H9 (cell line): ENCODE measurements at regions not wholly inside any gene's neighbourhood (a gene's known extent, or its start where the extent isn't known, plus 50 kb on each side); places are given as distances from the start of the nearest gene placed in this dataset.

ENCODE experiments used
- DNase-seq: peaks from one replicate; pipeline ENCODE4 v3.0.0-alpha.2; 2017
- H2AFZ ChIP-seq: one replicate; pipeline ENCODE4 v1.6.1; 2013; ENCODE audit warnings: mild to moderate bottlenecking, low read length, control low read depth, moderate library complexity
- H2AK5ac ChIP-seq: 2 replicates; pipeline ENCODE4 v1.6.1; 2013; ENCODE audit warnings: low read length, control low read depth, mixed read lengths; ENCODE audit not compliant: insufficient read length
- H2BK120ac ChIP-seq: one replicate; pipeline ENCODE4 v1.6.1; 2013; ENCODE audit warnings: low read depth, mild to moderate bottlenecking, low read length, control low read depth, inconsistent platforms; ENCODE audit not compliant: poor library complexity, severe bottlenecking
- H2BK12ac ChIP-seq: 2 replicates; pipeline ENCODE4 v1.6.1; 2013; ENCODE audit warnings: low read length, control low read depth, mixed read lengths, low read depth; ENCODE audit not compliant: insufficient read length
- H2BK15ac ChIP-seq: 2 replicates; pipeline ENCODE4 v1.6.1; 2013; ENCODE audit warnings: low read depth, low read length, control low read depth
- H2BK20ac ChIP-seq: one replicate; pipeline ENCODE4 v1.6.1; 2013; ENCODE audit warnings: low read depth, mild to moderate bottlenecking, low read length, control low read depth, inconsistent platforms; ENCODE audit not compliant: poor library complexity, severe bottlenecking
- H2BK5ac ChIP-seq: 2 replicates; pipeline ENCODE4 v1.6.1; 2013; ENCODE audit warnings: low read length, control low read depth, mixed read lengths; ENCODE audit not compliant: insufficient read length
- H3K14ac ChIP-seq: 2 replicates; pipeline ENCODE4 v1.6.1; 2013; ENCODE audit warnings: low read length, control low read depth; ENCODE audit not compliant: insufficient read depth
- H3K18ac ChIP-seq: 2 replicates; pipeline ENCODE4 v1.6.1; 2013; ENCODE audit warnings: low read depth, mild to moderate bottlenecking, mixed read lengths, low read length, control low read depth; ENCODE audit not compliant: insufficient read length
- H3K23ac ChIP-seq: 2 replicates; pipeline ENCODE4 v1.6.1; 2013; ENCODE audit warnings: low read length, control low read depth, mixed read lengths, low read depth; ENCODE audit not compliant: insufficient read length
- H3K23me2 ChIP-seq: 2 replicates; pipeline ENCODE4 v1.6.1; 2013; ENCODE audit warnings: low read depth, mild to moderate bottlenecking, mixed read lengths, low read length, control low read depth; ENCODE audit not compliant: insufficient read length, poor library complexity, severe bottlenecking
- H3K27ac ChIP-seq: 2 replicates; pipeline ENCODE4 v1.5.1; 2013; ENCODE audit warnings: low read length, control low read depth, mixed read lengths, low read depth; ENCODE audit not compliant: insufficient read length
- H3K27me3 ChIP-seq: 2 replicates; pipeline ENCODE4 v1.6.1; 2013; ENCODE audit warnings: low read length, control low read depth, inconsistent platforms; ENCODE audit not compliant: insufficient read depth
- H3K4ac ChIP-seq: 2 replicates; pipeline ENCODE4 v1.6.1; 2013; ENCODE audit warnings: low read depth, mild to moderate bottlenecking, control low read depth, inconsistent platforms, low read length, moderate library complexity
- H3K4me1 ChIP-seq: 2 replicates; pipeline ENCODE4 v1.6.1; 2013; ENCODE audit warnings: low read length, control low read depth, inconsistent platforms; ENCODE audit not compliant: insufficient read depth
- H3K4me2 ChIP-seq: 2 replicates; pipeline ENCODE4 v1.6.1; 2013; ENCODE audit warnings: low read length, control low read depth, mixed read lengths; ENCODE audit not compliant: insufficient read length, insufficient read depth
- H3K56ac ChIP-seq: 2 replicates; pipeline ENCODE4 v1.6.1; 2013; ENCODE audit warnings: low read depth, mild to moderate bottlenecking, mixed read lengths, low read length, control low read depth; ENCODE audit not compliant: insufficient read length
- H3K79me1 ChIP-seq: 2 replicates; pipeline ENCODE4 v1.6.1; 2013; ENCODE audit warnings: low read depth, mild to moderate bottlenecking, moderate library complexity, low read length, control low read depth, inconsistent platforms; ENCODE audit not compliant: insufficient read depth, poor library complexity, severe bottlenecking
- H3K79me2 ChIP-seq: 2 replicates; pipeline ENCODE4 v1.6.1; 2013; ENCODE audit warnings: low read length, control low read depth, inconsistent platforms; ENCODE audit not compliant: insufficient read depth
- H3K9ac ChIP-seq: 2 replicates; pipeline ENCODE4 v1.6.1; 2013; ENCODE audit warnings: low read length, control low read depth, mixed read lengths; ENCODE audit not compliant: insufficient read length; ENCODE audit errors: extremely low read depth
- H3K9me3 ChIP-seq: one replicate; pipeline ENCODE4 v1.6.1; 2013; ENCODE audit warnings: low read depth, low read length, inconsistent platforms; ENCODE audit not compliant: control insufficient read depth
- H3T11ph ChIP-seq: one replicate; pipeline ENCODE4 v1.6.1; 2013; ENCODE audit warnings: mild to moderate bottlenecking, low read length, control low read depth, inconsistent platforms
- H4K20me1 ChIP-seq: one replicate; pipeline ENCODE4 v1.6.1; 2013; ENCODE audit not compliant: control insufficient read depth, insufficient read length, insufficient read depth
- H4K5ac ChIP-seq: 2 replicates; pipeline ENCODE4 v1.6.1; 2013; ENCODE audit warnings: low read depth, mild to moderate bottlenecking, mixed read lengths, low read length, control low read depth; ENCODE audit not compliant: insufficient read length
- H4K8ac ChIP-seq: replicated peaks from 2 replicates; pipeline ENCODE4 v1.6.1; 2013; ENCODE audit warnings: low read length, control low read depth, mixed read lengths, low read depth; ENCODE audit not compliant: insufficient read length
- H4K91ac ChIP-seq: 2 replicates; pipeline ENCODE4 v1.6.1; 2013; ENCODE audit warnings: low read depth, mild to moderate bottlenecking, moderate library complexity, mixed read lengths, low read length, control low read depth; ENCODE audit not compliant: insufficient read length
- H3K27ac Mint-ChIP-seq, 3 experiments: 2 replicates in 2 of 3; 3 replicates in 1 of 3; pipeline ENCODE4 v1.8.0; 2020 to 2021; ENCODE audit warnings: mixed read lengths in 3 of 3, mild to moderate bottlenecking in 1 of 3, moderate library complexity in 1 of 3
- H3K27me3 Mint-ChIP-seq: 2 replicates; pipeline ENCODE4 v1.8.0; 2021; ENCODE audit warnings: low read depth, mild to moderate bottlenecking, moderate library complexity, mixed read lengths
- H3K36me3 Mint-ChIP-seq, 3 experiments: 2 replicates in 2 of 3; 3 replicates in 1 of 3; pipeline ENCODE4 v1.8.0; 2020 to 2021; ENCODE audit warnings: low read depth in 3 of 3, mixed read lengths in 3 of 3; ENCODE audit not compliant: insufficient read depth in 1 of 3
- H3K4me1 Mint-ChIP-seq, 2 experiments: 2 replicates each; pipeline ENCODE4 v1.8.0; 2020; ENCODE audit warnings: mixed read lengths in 2 of 2
- H3K4me3 Mint-ChIP-seq, 2 experiments: 2 replicates in 1 of 2; 3 replicates in 1 of 2; pipeline ENCODE4 v1.8.0; 2020 to 2021; ENCODE audit warnings: mild to moderate bottlenecking in 2 of 2, mixed read lengths in 2 of 2, moderate library complexity in 1 of 2
- H3K9me3 Mint-ChIP-seq, 2 experiments: 2 replicates in 1 of 2; 3 replicates in 1 of 2; pipeline ENCODE4 v1.8.0; 2020; ENCODE audit warnings: mild to moderate bottlenecking in 2 of 2, mixed read lengths in 2 of 2, moderate library complexity in 1 of 2
- CTCF ChIP-seq: fragments of 200-600 bp; sonication (generic); conservative IDR thresholded peaks from 3 replicates; pipeline ENCODE4 v1.8.0; 2021; ENCODE audit warnings: antibody characterized with exemption, mild to moderate bottlenecking
- WGBS: extraction: QIAGEN DNeasy Blood & Tissue Kit; methylation state at CpG from one replicate; pipeline ENCODE4 v1.1.7; 2013; ENCODE audit warnings: missing lambda C conversion rate, low lambda C conversion rate, mixed read lengths; ENCODE audit not compliant: insufficient read length; ENCODE audit errors: extremely low coverage; 5-methylcytosine and 5-hydroxymethylcytosine counted together

GRCh38 chr4:123835831-123836590 lies 439.4 kb downstream of the SPRY1 start:
- no peak overlapping the region for H3T11ph ChIP-seq
- DNase-seq: no peak
- H3K9me3 Mint-ChIP-seq: no peaks in the 10 kb centered on the region
- no peak overlapping the region for H2BK120ac ChIP-seq
- no peak overlapping the region for H3K23ac ChIP-seq
- H3K79me2 ChIP-seq: no peaks in the 10 kb centered on the region
- H2BK12ac ChIP-seq: no peak overlapping the region
- H4K91ac ChIP-seq: no peak overlapping the region
- H3K18ac ChIP-seq: no peak overlapping the region
- peaks cover 3 to 11% of the 10 kb centered on the region in 2 experiments; a peak in 3 of 4 replicates for H3K4me1 Mint-ChIP-seq
- H3K27ac Mint-ChIP-seq: no peak overlapping the region
- no peaks in the 10 kb centered on the region for H3K27me3 Mint-ChIP-seq
- no peaks in the 10 kb centered on the region for H3K9me3 ChIP-seq
- H3K56ac ChIP-seq: no peak overlapping the region
- H3K14ac ChIP-seq: no peak overlapping the region
- H4K8ac ChIP-seq: no peak overlapping the region
- H3K27me3 ChIP-seq: no peaks in the 10 kb centered on the region
- no peak overlapping the region for H2BK15ac ChIP-seq
- H3K9ac ChIP-seq: no peak overlapping the region
- no peaks in the 10 kb centered on the region for H3K23me2 ChIP-seq
- H3K36me3 Mint-ChIP-seq: peaks cover 0 to 5% (median 0%) of the 10 kb centered on the region in 3 experiments; a peak in 1 of 7 replicates
- no peaks in the 10 kb centered on the region for H4K20me1 ChIP-seq
- H2BK5ac ChIP-seq: no peak overlapping the region
- H3K4me1 ChIP-seq: no peaks in the 10 kb centered on the region; the same call in 1 of the 2 replicates
- no peak overlapping the region for H3K4me2 ChIP-seq
- TF ChIP-seq CTCF: no peak
- H3K27ac ChIP-seq: no peak overlapping the region
- WGBS: no CpG with 5 or more reads among the region's 4 CpGs
- no peak overlapping the region for H2AFZ ChIP-seq
- H2AK5ac ChIP-seq: no peak overlapping the region
- H3K79me1 ChIP-seq: no peaks in the 10 kb centered on the region
- H3K4me3 Mint-ChIP-seq: no peak overlapping the region
- no peak overlapping the region for H4K5ac ChIP-seq
- no peak overlapping the region for H2BK20ac ChIP-seq
- no peak overlapping the region for H3K4ac ChIP-seq
